C4-2B (cell line): ENCODE measurements at regions not wholly inside any gene's neighbourhood (a gene's known extent, or its start where the extent isn't known, plus 50 kb on each side); places are given as distances from the start of the nearest gene placed in this dataset.

Experiments
- ZFX ChIP-seq: fragments of 450-650 bp; IDR thresholded peaks from 2 replicates; pipeline ENCODE4 v1.6.1; 2017
- TF ChIP-seq, protein P1 (sequence below): fragments of 450-650 bp; conservative IDR thresholded peaks from 2 replicates; pipeline ENCODE4 v1.5.1; 2017; ENCODE audit warnings: mild to moderate bottlenecking

DNA sequence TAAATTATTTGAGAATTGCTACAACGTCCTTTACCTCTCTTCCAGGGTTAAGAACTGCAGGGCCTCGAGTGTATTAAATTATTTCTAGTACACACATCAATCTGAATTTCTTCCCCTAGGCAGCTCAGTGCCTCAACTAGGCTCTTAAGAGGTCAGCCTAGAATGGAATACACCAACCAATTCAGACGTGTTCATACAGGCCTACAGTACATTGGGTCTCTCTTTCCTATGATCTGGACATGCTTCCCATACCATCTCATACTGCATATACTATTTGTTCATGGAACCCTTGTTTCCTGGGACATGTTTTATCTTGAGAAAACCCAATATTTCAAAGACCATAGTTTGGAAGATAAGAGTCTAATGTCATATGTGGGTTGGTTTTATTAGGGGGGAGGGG lies 434.1 kb upstream of the WWC1 start:
- TF ChIP-seq, protein P1, sequence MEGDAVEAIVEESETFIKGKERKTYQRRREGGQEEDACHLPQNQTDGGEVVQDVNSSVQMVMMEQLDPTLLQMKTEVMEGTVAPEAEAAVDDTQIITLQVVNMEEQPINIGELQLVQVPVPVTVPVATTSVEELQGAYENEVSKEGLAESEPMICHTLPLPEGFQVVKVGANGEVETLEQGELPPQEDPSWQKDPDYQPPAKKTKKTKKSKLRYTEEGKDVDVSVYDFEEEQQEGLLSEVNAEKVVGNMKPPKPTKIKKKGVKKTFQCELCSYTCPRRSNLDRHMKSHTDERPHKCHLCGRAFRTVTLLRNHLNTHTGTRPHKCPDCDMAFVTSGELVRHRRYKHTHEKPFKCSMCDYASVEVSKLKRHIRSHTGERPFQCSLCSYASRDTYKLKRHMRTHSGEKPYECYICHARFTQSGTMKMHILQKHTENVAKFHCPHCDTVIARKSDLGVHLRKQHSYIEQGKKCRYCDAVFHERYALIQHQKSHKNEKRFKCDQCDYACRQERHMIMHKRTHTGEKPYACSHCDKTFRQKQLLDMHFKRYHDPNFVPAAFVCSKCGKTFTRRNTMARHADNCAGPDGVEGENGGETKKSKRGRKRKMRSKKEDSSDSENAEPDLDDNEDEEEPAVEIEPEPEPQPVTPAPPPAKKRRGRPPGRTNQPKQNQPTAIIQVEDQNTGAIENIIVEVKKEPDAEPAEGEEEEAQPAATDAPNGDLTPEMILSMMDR, result no peak
- TF ChIP-seq ZFX, result no peak
